Esophagus squamous epithelium (tissue), 5 donors: ENCODE measurements at regions not wholly inside any gene's neighbourhood (a gene's known extent, or its start where the extent isn't known, plus 50 kb on each side); places are given as distances from the start of the nearest gene placed in this dataset.

Experiments
- DNase-seq: peaks from one replicate; lab custom pipeline; 2025; lab: John Stamatoyannopoulos, UW
- H3K27ac ChIP-seq, 4 donors: fragments of 200-600 bp; sonication (generic); one replicate each; pipeline ENCODE4 v1.5.1; 2016 to 2019; ENCODE audit warnings: mild to moderate bottlenecking in 1 of 4
- H3K27me3 ChIP-seq, 4 donors: fragments of 200-600 bp; sonication (generic); 1 replicate in 3 of 4; 2 replicates in 1 of 4; pipeline versions ENCODE4 v1.5.1 to v1.6.0; 2017 to 2021; ENCODE audit warnings: antibody characterized with exemption in 1 of 4
- H3K36me3 ChIP-seq, 3 donors: fragments of 200-600 bp; sonication (generic); one replicate each; pipeline ENCODE4 v1.5.1; 2016 to 2019
- H3K4me1 ChIP-seq, 3 donors: fragments of 200-600 bp; sonication (generic); one replicate each; pipeline ENCODE4 v1.5.1; 2017 to 2019
- H3K4me3 ChIP-seq, 4 donors: fragments of 200-600 bp; sonication (generic); 1 replicate in 3 of 4; 2 replicates in 1 of 4; pipeline ENCODE4 v1.5.1; 2016 to 2019; ENCODE audit warnings: mild to moderate bottlenecking in 2 of 4, moderate library complexity in 1 of 4
- H3K9me3 ChIP-seq, 3 donors: fragments of 200-600 bp; sonication (generic); one replicate each; pipeline ENCODE4 v1.5.1; 2016 to 2019
- POLR2A ChIP-seq, 4 donors: fragments of 450-650 bp; IDR thresholded peaks; one replicate each; pipeline ENCODE4 v1.6.1; 2017; ENCODE audit warnings: antibody characterized with exemption in 4 of 4, mild to moderate bottlenecking in 4 of 4, moderate library complexity in 3 of 4
- WGBS, 2 donors: methylation state at CpG; one replicate each; pipeline ENCODE4 v1.1.5; 2018; 5-methylcytosine and 5-hydroxymethylcytosine counted together
- intact Hi-C: fragments of 100-400 bp; cut with DNase I; formaldehyde crosslinking; loops from one replicate; pipeline ENCODE4 v1.15.0; 2022
- TF ChIP-seq, protein P1 (sequence below), 6 experiments: fragments of 450-650 bp in 4 of 6; fragments of 200-600 bp in 2 of 6; sonication (generic) in 2 of 6; IDR thresholded peaks; one replicate each; pipeline ENCODE4 v1.5.1; 2016 to 2019; ENCODE audit warnings: antibody characterized with exemption in 6 of 6, mild to moderate bottlenecking in 4 of 6, moderate library complexity in 4 of 6
- donor health status: DM: yes; HTN: yes; CAD: no.

DNA sequence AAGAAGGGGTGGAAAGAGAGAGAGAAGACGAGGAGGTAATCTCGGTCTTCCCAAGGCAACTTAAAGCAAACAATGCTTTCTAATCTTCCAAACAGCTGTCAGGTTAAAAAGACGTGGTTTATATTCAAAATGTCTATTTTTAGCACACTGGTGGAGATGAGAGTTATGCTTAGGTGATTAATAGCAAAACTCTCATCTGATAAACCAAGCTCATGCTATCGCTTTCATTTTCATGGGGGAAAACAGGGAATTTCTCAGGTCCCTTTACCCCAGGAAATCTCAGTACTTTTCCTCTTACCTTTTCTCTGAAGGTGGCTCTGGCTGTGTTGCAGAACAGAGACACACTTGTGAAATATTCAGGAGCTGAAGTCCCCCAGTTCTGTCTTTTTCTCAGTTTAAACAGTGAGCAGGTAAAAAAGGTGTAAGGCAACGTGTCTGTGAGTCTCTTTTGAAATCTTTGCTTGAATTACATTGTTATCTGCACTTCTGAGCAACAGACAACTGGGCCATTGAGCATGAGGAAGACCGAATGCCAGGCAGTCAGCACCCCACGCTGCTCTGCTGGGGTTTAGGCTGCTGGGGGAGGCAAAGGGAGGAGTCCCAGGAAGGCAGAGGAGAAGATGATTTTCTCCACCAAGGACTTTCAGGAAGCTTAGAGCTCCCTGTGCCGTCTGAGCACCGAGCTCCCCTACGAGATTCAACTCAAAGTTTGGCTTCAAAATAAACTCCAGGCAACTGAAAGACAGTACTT, 759.3 kb downstream of the BCL11B start:
- TF ChIP-seq, protein P1, sequence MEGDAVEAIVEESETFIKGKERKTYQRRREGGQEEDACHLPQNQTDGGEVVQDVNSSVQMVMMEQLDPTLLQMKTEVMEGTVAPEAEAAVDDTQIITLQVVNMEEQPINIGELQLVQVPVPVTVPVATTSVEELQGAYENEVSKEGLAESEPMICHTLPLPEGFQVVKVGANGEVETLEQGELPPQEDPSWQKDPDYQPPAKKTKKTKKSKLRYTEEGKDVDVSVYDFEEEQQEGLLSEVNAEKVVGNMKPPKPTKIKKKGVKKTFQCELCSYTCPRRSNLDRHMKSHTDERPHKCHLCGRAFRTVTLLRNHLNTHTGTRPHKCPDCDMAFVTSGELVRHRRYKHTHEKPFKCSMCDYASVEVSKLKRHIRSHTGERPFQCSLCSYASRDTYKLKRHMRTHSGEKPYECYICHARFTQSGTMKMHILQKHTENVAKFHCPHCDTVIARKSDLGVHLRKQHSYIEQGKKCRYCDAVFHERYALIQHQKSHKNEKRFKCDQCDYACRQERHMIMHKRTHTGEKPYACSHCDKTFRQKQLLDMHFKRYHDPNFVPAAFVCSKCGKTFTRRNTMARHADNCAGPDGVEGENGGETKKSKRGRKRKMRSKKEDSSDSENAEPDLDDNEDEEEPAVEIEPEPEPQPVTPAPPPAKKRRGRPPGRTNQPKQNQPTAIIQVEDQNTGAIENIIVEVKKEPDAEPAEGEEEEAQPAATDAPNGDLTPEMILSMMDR (IDR thresholded peaks at IDR 0.05) = no peak
- H3K9me3 ChIP-seq = no peaks in the 10 kb centered on the region
- 21 to 28% methylated on average over 9 of the region's 10 CpGs for WGBS, 2 donors
- intact Hi-C loops = no loop called here
- no peak overlapping the region for H3K4me3 ChIP-seq
- DNase-seq = no peak
- H3K27ac ChIP-seq = no peak overlapping the region
- H3K4me1 ChIP-seq = peaks cover 0 to 19% (median 9%) of the 10 kb centered on the region in 3 donors
- H3K36me3 ChIP-seq = no peaks in the 10 kb centered on the region
- H3K27me3 ChIP-seq = no peaks in the 10 kb centered on the region

DNA sequence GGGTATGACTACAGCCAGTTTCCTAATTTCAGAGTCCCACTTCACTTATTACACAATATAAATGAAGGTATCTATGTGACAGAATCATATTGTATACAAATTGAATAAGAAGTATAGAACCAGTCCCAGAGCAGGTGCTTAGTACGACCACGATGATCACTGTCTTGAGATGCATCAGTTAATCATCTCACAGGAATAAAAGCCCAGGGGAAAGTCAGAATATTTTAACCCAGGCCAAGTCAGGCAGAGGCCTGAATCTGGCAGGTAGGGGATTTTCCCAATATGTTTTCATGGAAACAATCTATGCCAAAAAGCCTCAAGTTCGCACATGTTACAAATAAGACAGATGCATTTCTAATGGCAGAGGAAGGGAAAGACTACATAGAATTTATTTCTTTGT, 758.4 kb downstream of the BCL11B start:
- Histone ChIP-seq H3K9me3 (no peaks in the 10 kb centered on the region), H3K36me3 (no peaks in the 10 kb centered on the region), H3K4me3 (no peak overlapping the region), H3K27ac (no peak overlapping the region), H3K4me1 (peaks cover 0 to 17% (median 9%) of the 10 kb centered on the region in 3 donors), H3K27me3 (no peaks in the 10 kb centered on the region)
- TF ChIP-seq, protein P1 (IDR thresholded peaks at IDR 0.05) = no peak
- TF ChIP-seq POLR2A (IDR thresholded peaks at IDR 0.05) = no peak
- WGBS, 2 donors = 28 to 36% methylated on average over 3 of the region's 3 CpGs
- no peak for DNase-seq
- intact Hi-C loops = no loop called here

DNA sequence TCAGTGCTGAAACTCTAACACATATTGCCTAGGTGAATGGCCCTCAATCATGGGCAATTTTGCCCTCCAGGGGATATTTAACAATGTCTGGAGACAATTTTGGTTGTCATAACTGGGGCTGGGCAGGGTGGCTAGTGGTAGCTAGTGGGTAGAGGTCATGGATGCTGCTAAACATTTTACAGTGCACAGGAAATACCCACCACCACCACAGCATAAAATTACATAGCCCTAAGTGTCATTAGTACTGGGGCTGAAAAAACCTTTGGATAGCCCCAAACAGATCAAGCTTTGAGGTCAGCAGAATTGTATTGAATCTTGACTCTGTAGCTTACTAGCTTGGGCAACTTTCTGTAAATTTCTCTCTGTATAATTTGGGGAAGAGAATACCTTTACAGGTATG, 758.0 kb downstream of the BCL11B start:
- DNase-seq = no peak
- H3K4me3 ChIP-seq = no peak overlapping the region
- no peaks in the 10 kb centered on the region for H3K36me3 ChIP-seq
- no peaks in the 10 kb centered on the region for H3K27me3 ChIP-seq
- no peak overlapping the region for H3K27ac ChIP-seq
- no peaks in the 10 kb centered on the region for H3K9me3 ChIP-seq
- peaks cover 0 to 17% (median 9%) of the 10 kb centered on the region in 3 donors for H3K4me1 ChIP-seq
- TF ChIP-seq, protein P1 (IDR thresholded peaks at IDR 0.05) = no peak
- no peak for TF ChIP-seq POLR2A (IDR thresholded peaks at IDR 0.05)
- intact Hi-C loops = no loop called here

DNA sequence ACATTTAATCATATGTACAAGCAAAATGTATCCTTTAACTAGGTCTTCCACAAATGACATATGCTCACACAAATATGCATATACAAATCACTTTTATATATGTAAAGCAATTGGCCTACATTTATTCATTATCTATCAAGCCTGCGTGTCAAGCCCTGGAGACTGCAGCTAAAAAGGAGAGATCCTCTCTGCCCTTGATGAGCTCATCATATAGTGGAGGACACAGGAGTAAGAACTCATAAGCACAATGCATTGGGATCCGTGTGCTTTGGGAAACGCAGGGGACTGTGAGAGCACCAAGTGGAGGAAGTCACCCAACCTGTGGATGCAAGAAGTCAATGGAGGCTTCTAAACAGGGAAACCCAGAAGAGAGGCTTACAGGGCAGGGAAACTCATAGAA, 735.7 kb downstream of the BCL11B start:
- TF ChIP-seq POLR2A (IDR thresholded peaks at IDR 0.05) = no peak
- TF ChIP-seq, protein P1 (IDR thresholded peaks at IDR 0.05) = no peak
- Histone ChIP-seq H3K4me1 (no peaks in the 10 kb centered on the region), H3K36me3 (no peaks in the 10 kb centered on the region), H3K27me3 (no peaks in the 10 kb centered on the region), H3K9me3 (no peaks in the 10 kb centered on the region), H3K27ac (no peak overlapping the region), H3K4me3 (no peak overlapping the region)
- intact Hi-C loops = no loop called here
- no peak for DNase-seq
- WGBS, 2 donors = 68 to 90% methylated on average over 3 of the region's 3 CpGs

DNA sequence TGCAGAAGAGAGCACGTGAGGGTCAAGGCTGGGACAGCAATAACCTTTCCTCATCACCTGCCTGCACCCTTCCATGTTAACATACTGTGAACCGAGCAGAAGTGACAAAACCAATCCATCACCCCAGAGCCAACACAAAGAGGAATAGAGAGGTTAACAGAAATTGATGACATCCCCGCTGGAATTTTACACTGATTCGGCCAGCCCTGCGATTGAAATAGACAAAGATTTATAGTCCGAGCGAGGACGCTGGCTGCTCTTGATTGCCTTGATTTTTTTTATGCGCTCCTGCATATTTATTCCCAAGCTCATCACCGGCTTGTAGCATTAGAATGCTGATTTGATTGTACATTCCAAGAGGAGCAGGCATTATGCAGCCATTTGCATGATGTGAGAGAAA, 729.7 kb downstream of the BCL11B start:
- WGBS, 2 donors = 62 to 69% methylated on average over 10 of the region's 10 CpGs
- TF ChIP-seq POLR2A (IDR thresholded peaks at IDR 0.05) = no peak
- intact Hi-C loops = no loop called here

More for the DNA sequence above, 729.7 kb downstream of the BCL11B start:
- Histone ChIP-seq H3K27ac (no peak overlapping the region), H3K4me3 (no peak overlapping the region), H3K27me3 (no peaks in the 10 kb centered on the region), H3K4me1 (no peaks in the 10 kb centered on the region), H3K9me3 (no peaks in the 10 kb centered on the region), H3K36me3 (no peaks in the 10 kb centered on the region)
- DNase-seq = no peak
